ENCODE measurements at regions not wholly inside any gene's neighbourhood (a gene's known extent, or its start where the extent isn't known, plus 50 kb on each side); places are given as distances from the start of the nearest gene placed in this dataset.

DNA sequence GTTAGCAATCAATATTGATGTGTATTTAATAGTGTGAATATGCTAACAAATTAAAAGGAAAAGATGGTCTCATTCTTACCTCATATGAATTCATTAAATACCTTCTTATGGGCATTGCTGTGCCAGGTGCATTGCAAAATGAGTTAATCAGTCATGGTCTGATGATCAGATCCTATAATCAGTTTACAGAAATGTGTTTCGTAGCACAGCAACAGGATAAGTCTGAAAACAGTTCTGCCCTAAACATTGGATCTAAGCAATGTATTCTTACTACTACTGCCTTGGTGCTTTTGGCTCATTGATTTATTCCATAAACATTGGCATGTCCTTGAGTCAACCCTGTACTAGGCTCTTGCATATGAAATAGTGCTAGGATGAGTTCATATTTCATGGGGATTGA is 417.0 kb upstream of the JAG1 start (continued):
- TF ChIP-seq CREB1 (CRISPR knock-in tag; IDR thresholded peaks at IDR 0.05; ENCODE audit: low read depth), result no peak
- TF ChIP-seq, protein P1, sequence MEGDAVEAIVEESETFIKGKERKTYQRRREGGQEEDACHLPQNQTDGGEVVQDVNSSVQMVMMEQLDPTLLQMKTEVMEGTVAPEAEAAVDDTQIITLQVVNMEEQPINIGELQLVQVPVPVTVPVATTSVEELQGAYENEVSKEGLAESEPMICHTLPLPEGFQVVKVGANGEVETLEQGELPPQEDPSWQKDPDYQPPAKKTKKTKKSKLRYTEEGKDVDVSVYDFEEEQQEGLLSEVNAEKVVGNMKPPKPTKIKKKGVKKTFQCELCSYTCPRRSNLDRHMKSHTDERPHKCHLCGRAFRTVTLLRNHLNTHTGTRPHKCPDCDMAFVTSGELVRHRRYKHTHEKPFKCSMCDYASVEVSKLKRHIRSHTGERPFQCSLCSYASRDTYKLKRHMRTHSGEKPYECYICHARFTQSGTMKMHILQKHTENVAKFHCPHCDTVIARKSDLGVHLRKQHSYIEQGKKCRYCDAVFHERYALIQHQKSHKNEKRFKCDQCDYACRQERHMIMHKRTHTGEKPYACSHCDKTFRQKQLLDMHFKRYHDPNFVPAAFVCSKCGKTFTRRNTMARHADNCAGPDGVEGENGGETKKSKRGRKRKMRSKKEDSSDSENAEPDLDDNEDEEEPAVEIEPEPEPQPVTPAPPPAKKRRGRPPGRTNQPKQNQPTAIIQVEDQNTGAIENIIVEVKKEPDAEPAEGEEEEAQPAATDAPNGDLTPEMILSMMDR (conservative IDR thresholded peaks at IDR 0.05; ENCODE audit: low read depth in 2 of 2), result no peak
- TF ChIP-seq EZH2phosphoT487 (IDR thresholded peaks at IDR 0.05; ENCODE audit: unreplicated experiment), result no peak
- no peak for TF ChIP-seq ZNF114 (CRISPR knock-in tag; IDR thresholded peaks at IDR 0.05)
- no peak for TF ChIP-seq NANOG (IDR thresholded peaks at IDR 0.05; ENCODE audit: borderline replicate concordance)
- no peak for TF ChIP-seq JUNB (IDR thresholded peaks at IDR 0.05; ENCODE audit: unreplicated experiment)
- no peak for TF ChIP-seq POLR2AphosphoS5 (IDR thresholded peaks at IDR 0.05; ENCODE audit: low read depth)
- no peak for TF ChIP-seq STAT1 (IDR thresholded peaks at IDR 0.05; ENCODE audit: unreplicated experiment)
- TF ChIP-seq EZH2 (IDR thresholded peaks at IDR 0.05; ENCODE audit: low read depth, unreplicated experiment), result no peak

DNA sequence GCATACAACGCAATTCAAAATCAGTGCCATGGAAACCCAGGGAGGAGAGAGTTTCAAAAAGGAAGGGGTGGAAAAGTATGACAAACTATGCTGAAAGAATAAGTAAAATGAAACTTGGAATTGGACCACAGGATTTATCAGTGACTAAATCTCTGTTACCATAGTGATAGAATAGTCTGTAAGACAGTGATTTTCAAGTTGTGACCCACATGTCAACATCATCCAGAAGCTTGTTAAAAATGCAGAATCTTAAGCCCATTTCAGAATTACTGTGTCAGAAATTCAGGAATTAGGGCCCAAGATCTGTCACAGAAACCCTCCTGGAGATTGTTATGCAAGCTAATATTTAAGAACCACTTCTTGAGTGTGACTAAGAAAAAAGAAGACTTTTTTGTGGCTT is 417.7 kb upstream of the JAG1 start:
- Histone ChIP-seq H3K4me2 (no peak overlapping the region), H3F3A (replicated peaks; ENCODE audit: low read depth) (no peaks in the 10 kb centered on the region), H3K27me3 (ENCODE audit: insufficient read depth) (no peaks in the 10 kb centered on the region), H4K20me1 (replicated peaks; ENCODE audit: insufficient read depth) (no peaks in the 10 kb centered on the region), H3K27ac (ENCODE audit: low read depth) (no peak overlapping the region), H3K36me3 (ENCODE audit: insufficient read depth) (no peaks in the 10 kb centered on the region), H2AFZ (no peak overlapping the region), H3K9me2 (ENCODE audit: insufficient read depth) (no peaks in the 10 kb centered on the region), H3K4me1 (ENCODE audit: insufficient read depth) (no peaks in the 10 kb centered on the region), H3K79me2 (replicated peaks; ENCODE audit: insufficient read depth) (no peaks in the 10 kb centered on the region), H3K4me3 (no peak overlapping the region)
- H3K27me3 Mint-ChIP-seq (ENCODE audit: insufficient read depth, low read depth, poor library complexity), result no peaks in the 10 kb centered on the region
- no peak for ATAC-seq
- no peak for DNase-seq (ENCODE audit: low spot score)
- no peaks in the 10 kb centered on the region for H3K9me3 Mint-ChIP-seq
- TF ChIP-seq, protein P2, sequence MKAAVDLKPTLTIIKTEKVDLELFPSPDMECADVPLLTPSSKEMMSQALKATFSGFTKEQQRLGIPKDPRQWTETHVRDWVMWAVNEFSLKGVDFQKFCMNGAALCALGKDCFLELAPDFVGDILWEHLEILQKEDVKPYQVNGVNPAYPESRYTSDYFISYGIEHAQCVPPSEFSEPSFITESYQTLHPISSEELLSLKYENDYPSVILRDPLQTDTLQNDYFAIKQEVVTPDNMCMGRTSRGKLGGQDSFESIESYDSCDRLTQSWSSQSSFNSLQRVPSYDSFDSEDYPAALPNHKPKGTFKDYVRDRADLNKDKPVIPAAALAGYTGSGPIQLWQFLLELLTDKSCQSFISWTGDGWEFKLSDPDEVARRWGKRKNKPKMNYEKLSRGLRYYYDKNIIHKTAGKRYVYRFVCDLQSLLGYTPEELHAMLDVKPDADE (IDR thresholded peaks at IDR 0.05), result no peak
- TF ChIP-seq POLR2AphosphoS5 (IDR thresholded peaks at IDR 0.05; ENCODE audit: low read depth) (no peak), REST (IDR thresholded peaks at IDR 0.05; ENCODE audit: unreplicated experiment) (no peak), EZH2 (IDR thresholded peaks at IDR 0.05; ENCODE audit: low read depth, unreplicated experiment) (no peak)
- no peak overlapping the region for H3K4me3 Mint-ChIP-seq
- H3K4me1 Mint-ChIP-seq, result peaks cover 6% of the 10 kb centered on the region
- H3K36me3 Mint-ChIP-seq (ENCODE audit: low read depth), result 0 out of 3 replicates have a peak, but pooled peaks cover 2% of the 10 kb centered on the region
- no peak overlapping the region for H3K27ac Mint-ChIP-seq

Data from GM23338 (cell line).